ENCODE measurements at regions not wholly inside any gene's neighbourhood (a gene's known extent, or its start where the extent isn't known, plus 50 kb on each side); places are given as distances from the start of the nearest gene placed in this dataset.

DNA sequence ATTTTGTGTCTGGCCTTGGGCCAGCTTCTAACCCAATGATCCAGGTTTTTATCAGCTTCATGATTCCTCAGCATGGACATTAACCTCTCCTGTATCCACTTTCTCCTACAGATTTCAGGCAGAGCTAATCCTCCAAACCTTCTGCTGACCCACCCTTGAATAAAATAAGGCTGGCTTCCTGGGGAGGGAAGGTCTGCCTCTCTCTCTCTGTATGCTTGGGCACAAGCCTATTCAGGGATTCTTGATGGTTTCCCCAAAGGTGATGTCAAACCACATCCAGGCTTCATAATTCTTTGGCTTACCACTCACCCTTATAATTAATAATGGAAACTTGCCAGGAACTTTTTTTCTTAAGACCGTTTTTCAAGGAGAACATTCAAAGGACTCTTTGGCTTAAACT, 240.1 kb downstream of the UTP18 start:
- TF ChIP-seq, protein P1, sequence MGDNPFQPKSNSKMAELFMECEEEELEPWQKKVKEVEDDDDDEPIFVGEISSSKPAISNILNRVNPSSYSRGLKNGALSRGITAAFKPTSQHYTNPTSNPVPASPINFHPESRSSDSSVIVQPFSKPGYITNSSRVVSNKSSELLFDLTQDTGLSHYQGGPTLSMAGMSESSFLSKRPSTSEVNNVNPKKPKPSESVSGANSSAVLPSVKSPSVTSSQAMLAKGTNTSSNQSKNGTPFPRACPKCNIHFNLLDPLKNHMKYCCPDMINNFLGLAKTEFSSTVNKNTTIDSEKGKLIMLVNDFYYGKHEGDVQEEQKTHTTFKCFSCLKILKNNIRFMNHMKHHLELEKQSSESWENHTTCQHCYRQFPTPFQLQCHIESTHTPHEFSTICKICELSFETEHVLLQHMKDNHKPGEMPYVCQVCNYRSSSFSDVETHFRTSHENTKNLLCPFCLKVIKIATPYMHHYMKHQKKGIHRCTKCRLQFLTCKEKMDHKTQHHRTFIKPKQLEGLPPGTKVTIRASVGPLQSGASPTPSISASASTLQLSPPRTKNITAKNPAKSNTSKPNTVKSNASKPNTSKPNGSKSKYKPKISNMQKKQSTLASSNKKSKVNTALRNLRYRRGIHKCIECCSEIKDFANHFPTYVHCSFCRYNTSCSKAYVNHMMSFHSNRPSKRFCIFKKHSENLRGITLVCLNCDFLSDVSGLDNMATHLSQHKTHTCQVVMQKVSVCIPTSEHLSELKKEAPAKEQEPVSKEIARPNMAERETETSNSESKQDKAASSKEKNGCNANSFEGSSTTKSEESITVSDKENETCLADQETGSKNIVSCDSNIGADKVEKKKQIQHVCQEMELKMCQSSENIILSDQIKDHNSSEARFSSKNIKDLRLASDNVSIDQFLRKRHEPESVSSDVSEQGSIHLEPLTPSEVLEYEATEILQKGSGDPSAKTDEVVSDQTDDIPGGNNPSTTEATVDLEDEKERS (tag by site-specific recombination; IDR thresholded peaks at IDR 0.05), result no peak
- TF ChIP-seq, protein P2, sequence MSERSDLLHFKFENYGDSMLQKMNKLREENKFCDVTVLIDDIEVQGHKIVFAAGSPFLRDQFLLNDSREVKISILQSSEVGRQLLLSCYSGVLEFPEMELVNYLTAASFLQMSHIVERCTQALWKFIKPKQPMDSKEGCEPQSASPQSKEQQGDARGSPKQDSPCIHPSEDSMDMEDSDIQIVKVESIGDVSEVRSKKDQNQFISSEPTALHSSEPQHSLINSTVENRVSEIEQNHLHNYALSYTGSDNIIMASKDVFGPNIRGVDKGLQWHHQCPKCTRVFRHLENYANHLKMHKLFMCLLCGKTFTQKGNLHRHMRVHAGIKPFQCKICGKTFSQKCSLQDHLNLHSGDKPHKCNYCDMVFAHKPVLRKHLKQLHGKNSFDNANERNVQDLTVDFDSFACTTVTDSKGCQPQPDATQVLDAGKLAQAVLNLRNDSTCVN (tag by site-specific recombination; optimal IDR thresholded peaks at IDR 0.05), result no peak
- TF ChIP-seq, protein P3, sequence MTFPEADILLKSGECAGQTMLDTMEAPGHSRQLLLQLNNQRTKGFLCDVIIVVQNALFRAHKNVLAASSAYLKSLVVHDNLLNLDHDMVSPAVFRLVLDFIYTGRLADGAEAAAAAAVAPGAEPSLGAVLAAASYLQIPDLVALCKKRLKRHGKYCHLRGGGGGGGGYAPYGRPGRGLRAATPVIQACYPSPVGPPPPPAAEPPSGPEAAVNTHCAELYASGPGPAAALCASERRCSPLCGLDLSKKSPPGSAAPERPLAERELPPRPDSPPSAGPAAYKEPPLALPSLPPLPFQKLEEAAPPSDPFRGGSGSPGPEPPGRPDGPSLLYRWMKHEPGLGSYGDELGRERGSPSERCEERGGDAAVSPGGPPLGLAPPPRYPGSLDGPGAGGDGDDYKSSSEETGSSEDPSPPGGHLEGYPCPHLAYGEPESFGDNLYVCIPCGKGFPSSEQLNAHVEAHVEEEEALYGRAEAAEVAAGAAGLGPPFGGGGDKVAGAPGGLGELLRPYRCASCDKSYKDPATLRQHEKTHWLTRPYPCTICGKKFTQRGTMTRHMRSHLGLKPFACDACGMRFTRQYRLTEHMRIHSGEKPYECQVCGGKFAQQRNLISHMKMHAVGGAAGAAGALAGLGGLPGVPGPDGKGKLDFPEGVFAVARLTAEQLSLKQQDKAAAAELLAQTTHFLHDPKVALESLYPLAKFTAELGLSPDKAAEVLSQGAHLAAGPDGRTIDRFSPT (tag by site-specific recombination; IDR thresholded peaks at IDR 0.05), result no peak
- no peak for TF ChIP-seq ZNF140 (tag by site-specific recombination; IDR thresholded peaks at IDR 0.05)
- no peak for TF ChIP-seq ZXDB (tag by site-specific recombination; IDR thresholded peaks at IDR 0.05)
- TF ChIP-seq ZNF426 (tag by site-specific recombination; IDR thresholded peaks at IDR 0.05), result no peak
- TF ChIP-seq KLF8 (tag by site-specific recombination; IDR thresholded peaks at IDR 0.05), result no peak
- TF ChIP-seq, protein P4, sequence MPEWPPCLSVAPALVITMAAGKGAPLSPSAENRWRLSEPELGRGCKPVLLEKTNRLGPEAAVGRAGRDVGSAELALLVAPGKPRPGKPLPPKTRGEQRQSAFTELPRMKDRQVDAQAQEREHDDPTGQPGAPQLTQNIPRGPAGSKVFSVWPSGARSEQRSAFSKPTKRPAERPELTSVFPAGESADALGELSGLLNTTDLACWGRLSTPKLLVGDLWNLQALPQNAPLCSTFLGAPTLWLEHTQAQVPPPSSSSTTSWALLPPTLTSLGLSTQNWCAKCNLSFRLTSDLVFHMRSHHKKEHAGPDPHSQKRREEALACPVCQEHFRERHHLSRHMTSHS (tag by site-specific recombination; IDR thresholded peaks at IDR 0.05), result no peak
- TF ChIP-seq ZNF341 (tag by site-specific recombination; IDR thresholded peaks at IDR 0.05; ENCODE audit: low read depth), result no peak
- TF ChIP-seq ZNF214 (tag by site-specific recombination; IDR thresholded peaks at IDR 0.05; ENCODE audit: borderline replicate concordance), result no peak
- TF ChIP-seq ZBTB21 (tag by site-specific recombination; IDR thresholded peaks at IDR 0.05), result no peak
- TF ChIP-seq, protein P5, sequence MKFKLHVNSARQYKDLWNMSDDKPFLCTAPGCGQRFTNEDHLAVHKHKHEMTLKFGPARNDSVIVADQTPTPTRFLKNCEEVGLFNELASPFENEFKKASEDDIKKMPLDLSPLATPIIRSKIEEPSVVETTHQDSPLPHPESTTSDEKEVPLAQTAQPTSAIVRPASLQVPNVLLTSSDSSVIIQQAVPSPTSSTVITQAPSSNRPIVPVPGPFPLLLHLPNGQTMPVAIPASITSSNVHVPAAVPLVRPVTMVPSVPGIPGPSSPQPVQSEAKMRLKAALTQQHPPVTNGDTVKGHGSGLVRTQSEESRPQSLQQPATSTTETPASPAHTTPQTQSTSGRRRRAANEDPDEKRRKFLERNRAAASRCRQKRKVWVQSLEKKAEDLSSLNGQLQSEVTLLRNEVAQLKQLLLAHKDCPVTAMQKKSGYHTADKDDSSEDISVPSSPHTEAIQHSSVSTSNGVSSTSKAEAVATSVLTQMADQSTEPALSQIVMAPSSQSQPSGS (tag by site-specific recombination; IDR thresholded peaks at IDR 0.05; ENCODE audit: low read depth), result no peak
- TF ChIP-seq GLIS2 (tag by site-specific recombination; IDR thresholded peaks at IDR 0.05), result no peak
- TF ChIP-seq ZNF175 (tag by site-specific recombination; IDR thresholded peaks at IDR 0.05), result no peak
- H3K9me3 ChIP-seq (ENCODE audit: control insufficient read depth, insufficient read depth, low read depth, low read length), result no peaks in the 10 kb centered on the region
- ChIA-PET CTCF (interaction anchor here (0.5 to 2.5 kb wide), 4 partner anchors 12 to 853 kb away, joined by 3 to 9 read pairs (median 4); no protein-coding TSS in a partner anchor), POLR2A (no interaction called here)
- H3K36me3 ChIP-seq (ENCODE audit: control insufficient read depth in 2 of 2, insufficient read depth in 1 of 2, low read length in 2 of 2), result no peaks in the 10 kb centered on the region
- H3K27ac ChIP-seq (ENCODE audit: extremely low read depth, low read depth, low read length), result no peak overlapping the region
- no peak overlapping the region for H3K4me3 ChIP-seq (ENCODE audit: low read depth, low read length)
- H3K4me1 ChIP-seq (ENCODE audit: control insufficient read depth, insufficient read depth, low read length), result peaks cover 4% of the 10 kb centered on the region

DNA sequence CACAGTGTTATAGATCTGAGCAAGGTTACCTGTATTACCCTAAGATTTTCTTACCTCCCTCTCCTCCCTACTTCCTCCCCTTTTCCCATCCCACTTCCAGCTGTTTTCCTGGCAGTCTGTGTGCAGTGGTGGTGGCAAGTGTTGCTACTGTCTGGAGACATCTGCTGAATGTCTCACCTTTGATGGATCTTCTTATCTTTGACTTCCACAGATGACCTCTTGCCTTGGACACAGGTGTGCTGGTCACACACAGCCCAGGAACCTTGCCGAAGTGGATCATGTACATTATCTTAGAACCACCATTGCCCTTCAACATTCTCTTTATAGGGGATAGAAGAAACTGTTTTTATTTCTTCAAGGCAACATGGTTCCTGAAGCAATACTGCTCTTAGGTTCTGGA, 245.1 kb downstream of the UTP18 start:
- Histone ChIP-seq H3K36me3 (ENCODE audit: control insufficient read depth in 2 of 2, insufficient read depth in 1 of 2, low read length in 2 of 2) (no peaks in the 10 kb centered on the region), H3K27ac (ENCODE audit: extremely low read depth, low read depth, low read length) (no peak overlapping the region), H3K9me3 (ENCODE audit: control insufficient read depth, insufficient read depth, low read depth, low read length) (no peaks in the 10 kb centered on the region), H3K4me1 (ENCODE audit: control insufficient read depth, insufficient read depth, low read length) (no peaks in the 10 kb centered on the region), H3K4me3 (ENCODE audit: low read depth, low read length) (no peak overlapping the region)
- TF ChIP-seq, protein P6, sequence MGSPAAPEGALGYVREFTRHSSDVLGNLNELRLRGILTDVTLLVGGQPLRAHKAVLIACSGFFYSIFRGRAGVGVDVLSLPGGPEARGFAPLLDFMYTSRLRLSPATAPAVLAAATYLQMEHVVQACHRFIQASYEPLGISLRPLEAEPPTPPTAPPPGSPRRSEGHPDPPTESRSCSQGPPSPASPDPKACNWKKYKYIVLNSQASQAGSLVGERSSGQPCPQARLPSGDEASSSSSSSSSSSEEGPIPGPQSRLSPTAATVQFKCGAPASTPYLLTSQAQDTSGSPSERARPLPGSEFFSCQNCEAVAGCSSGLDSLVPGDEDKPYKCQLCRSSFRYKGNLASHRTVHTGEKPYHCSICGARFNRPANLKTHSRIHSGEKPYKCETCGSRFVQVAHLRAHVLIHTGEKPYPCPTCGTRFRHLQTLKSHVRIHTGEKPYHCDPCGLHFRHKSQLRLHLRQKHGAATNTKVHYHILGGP (tag by site-specific recombination; IDR thresholded peaks at IDR 0.05), result no peak
- TF ChIP-seq KLF8 (tag by site-specific recombination; IDR thresholded peaks at IDR 0.05), result no peak
- no peak for TF ChIP-seq ZNF843 (tag by site-specific recombination; IDR thresholded peaks at IDR 0.05)
- no peak for TF ChIP-seq ZBTB17 (tag by site-specific recombination; IDR thresholded peaks at IDR 0.05)
- no peak for TF ChIP-seq ZNF621 (tag by site-specific recombination; IDR thresholded peaks at IDR 0.05)
- TF ChIP-seq, protein P7, sequence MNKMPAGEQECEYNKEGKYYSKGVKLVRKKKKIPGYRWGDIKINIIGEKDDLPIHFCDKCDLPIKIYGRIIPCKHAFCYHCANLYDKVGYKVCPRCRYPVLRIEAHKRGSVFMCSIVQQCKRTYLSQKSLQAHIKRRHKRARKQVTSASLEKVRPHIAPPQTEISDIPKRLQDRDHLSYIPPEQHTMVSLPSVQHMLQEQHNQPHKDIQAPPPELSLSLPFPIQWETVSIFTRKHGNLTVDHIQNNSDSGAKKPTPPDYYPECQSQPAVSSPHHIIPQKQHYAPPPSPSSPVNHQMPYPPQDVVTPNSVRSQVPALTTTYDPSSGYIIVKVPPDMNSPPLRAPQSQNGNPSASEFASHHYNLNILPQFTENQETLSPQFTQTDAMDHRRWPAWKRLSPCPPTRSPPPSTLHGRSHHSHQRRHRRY (tag by site-specific recombination; IDR thresholded peaks at IDR 0.05), result no peak
- TF ChIP-seq ZNF654 (tag by site-specific recombination; IDR thresholded peaks at IDR 0.05; ENCODE audit: low read depth), result no peak
- no peak for TF ChIP-seq ZNF561 (tag by site-specific recombination; IDR thresholded peaks at IDR 0.05; ENCODE audit: borderline replicate concordance)
- CTCF ChIA-PET, result interaction anchor here (0.7 to 4.4 kb wide), 4 partner anchors 12 to 44 kb away, joined by 4 to 22 read pairs (median 4); no protein-coding TSS in a partner anchor
- POLR2A ChIA-PET, result no interaction called here
